Stimulated activated naive CD8-positive, alpha-beta T cell treated with anti-CD3 and anti-CD28 coated beads, Interleukin-15, Interleukin-2, amounts not matched to agents 100 ng/mL and 50 ng/mL, for 24 hours (primary cell): ENCODE measurements at regions not wholly inside any gene's neighbourhood (a gene's known extent, or its start where the extent isn't known, plus 50 kb on each side); places are given as distances from the start of the nearest gene placed in this dataset.

Experiments used
- H3K27ac Mint-ChIP-seq: one replicate; pipeline ENCODE4 v1.8.0; 2021; ENCODE audit warnings: mild to moderate bottlenecking, mixed read lengths
- H3K27me3 Mint-ChIP-seq: one replicate; pipeline ENCODE4 v1.8.0; 2021; ENCODE audit warnings: mixed read lengths
- H3K36me3 Mint-ChIP-seq: one replicate; pipeline ENCODE4 v1.8.0; 2021; ENCODE audit warnings: low read depth, mixed read lengths
- H3K4me1 Mint-ChIP-seq: one replicate; pipeline ENCODE4 v1.8.0; 2021; ENCODE audit warnings: low read depth, mixed read lengths
- H3K4me3 Mint-ChIP-seq: one replicate; pipeline ENCODE4 v1.8.0; 2021; ENCODE audit warnings: mild to moderate bottlenecking, mixed read lengths
- H3K9me3 Mint-ChIP-seq: one replicate; pipeline ENCODE4 v1.8.0; 2021; ENCODE audit warnings: mixed read lengths

GRCh38 chr12:66901138-66901932 lies 222.5 kb upstream of the GRIP1 start:
- Mint-ChIP-seq H3K36me3 (no peaks in the 10 kb centered on the region), H3K4me1 (peaks cover 32% of the 10 kb centered on the region), H3K27me3 (no peaks in the 10 kb centered on the region), H3K4me3 (peak overlapping the region; percentile 26), H3K27ac (peak overlapping the region; percentile 45), H3K9me3 (no peaks in the 10 kb centered on the region)

DNA sequence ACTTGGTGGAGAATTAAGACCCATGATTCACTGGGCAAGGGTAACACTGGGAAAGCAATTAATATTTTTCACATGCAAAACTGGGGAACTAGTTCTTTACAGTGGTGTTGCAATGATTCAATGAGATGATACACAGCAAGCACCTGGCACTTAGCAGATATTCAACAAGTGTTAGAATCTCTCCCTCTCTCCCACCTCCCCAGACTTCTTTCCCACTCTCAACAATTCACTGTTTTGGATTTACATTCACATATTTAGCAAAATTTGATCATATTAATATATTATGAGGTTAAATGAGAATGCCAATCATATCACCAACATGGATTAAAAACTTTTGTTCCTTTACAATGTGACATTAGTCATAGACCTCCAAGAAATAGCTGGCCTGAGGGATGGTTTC lies 223.1 kb upstream of the GRIP1 start:
- Mint-ChIP-seq H3K27ac (no peak overlapping the region), H3K4me3 (no peak overlapping the region), H3K36me3 (no peaks in the 10 kb centered on the region), H3K9me3 (no peaks in the 10 kb centered on the region), H3K4me1 (peaks cover 32% of the 10 kb centered on the region), H3K27me3 (no peaks in the 10 kb centered on the region)

DNA sequence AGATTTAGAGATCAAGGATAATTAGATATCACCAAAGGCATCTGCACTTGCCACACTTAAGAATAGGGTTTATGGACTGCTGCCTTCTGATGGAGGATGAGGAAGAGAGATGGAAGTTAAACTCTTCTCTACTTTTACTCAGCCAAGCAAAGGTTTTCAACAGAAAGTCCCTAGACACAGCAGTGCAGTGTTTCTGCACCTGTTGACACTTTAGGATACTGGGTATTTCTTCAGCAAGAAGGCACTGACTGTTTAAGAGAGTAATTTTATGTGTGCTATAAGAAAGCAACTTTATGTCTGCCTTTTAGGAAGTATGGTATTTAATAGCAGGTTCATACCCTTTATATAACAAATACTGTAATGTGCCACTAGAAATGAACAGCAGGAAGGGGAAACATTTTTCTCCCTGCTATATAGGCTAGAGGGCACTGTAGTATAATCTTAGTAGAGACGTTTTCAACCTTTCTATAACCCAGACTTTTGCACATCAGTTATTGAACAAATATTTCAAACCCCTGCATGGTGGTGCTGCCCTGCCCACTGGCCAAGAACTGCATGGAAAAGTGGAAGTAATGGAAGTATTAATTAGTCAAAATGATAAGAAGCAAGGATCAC lies 225.0 kb upstream of the GRIP1 start:
- Mint-ChIP-seq H3K27me3 (no peaks in the 10 kb centered on the region), H3K36me3 (no peaks in the 10 kb centered on the region), H3K4me3 (no peak overlapping the region), H3K4me1 (peaks cover 32% of the 10 kb centered on the region), H3K27ac (no peak overlapping the region), H3K9me3 (no peaks in the 10 kb centered on the region)

DNA sequence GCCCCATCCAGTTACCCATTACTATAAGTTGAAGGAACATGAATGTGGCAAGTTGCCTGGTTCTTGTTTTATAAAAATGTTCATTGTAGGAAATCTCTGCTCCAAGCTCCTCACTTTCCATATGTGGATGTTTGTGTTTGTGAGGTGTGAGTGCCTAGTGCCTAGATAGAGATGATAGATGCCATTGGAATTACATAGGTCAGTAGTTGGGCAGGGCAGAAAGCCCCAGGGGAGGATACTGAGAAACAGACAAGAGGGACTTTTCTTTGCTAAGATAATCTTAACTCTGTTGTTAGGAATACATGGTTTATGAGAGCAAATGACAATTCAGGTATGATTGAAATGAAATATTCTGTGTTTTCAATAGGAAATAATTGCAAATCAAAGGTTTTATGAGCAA lies 226.3 kb upstream of the GRIP1 start:
- H3K27ac Mint-ChIP-seq = no peak overlapping the region
- peaks cover 32% of the 10 kb centered on the region for H3K4me1 Mint-ChIP-seq
- no peaks in the 10 kb centered on the region for H3K27me3 Mint-ChIP-seq
- no peak overlapping the region for H3K4me3 Mint-ChIP-seq
- no peaks in the 10 kb centered on the region for H3K36me3 Mint-ChIP-seq
- H3K9me3 Mint-ChIP-seq = no peaks in the 10 kb centered on the region

- no peak overlapping the region for H3K27ac Mint-ChIP-seq
- H3K4me1 Mint-ChIP-seq = peaks cover 18% of the 10 kb centered on the region
- no peaks in the 10 kb centered on the region for H3K36me3 Mint-ChIP-seq
- no peaks in the 10 kb centered on the region for H3K27me3 Mint-ChIP-seq
- no peak overlapping the region for H3K4me3 Mint-ChIP-seq
- no peaks in the 10 kb centered on the region for H3K9me3 Mint-ChIP-seq
These were observed 231.6 kb upstream of the GRIP1 start for GRCh38 chr12:66910366-66910974.

DNA sequence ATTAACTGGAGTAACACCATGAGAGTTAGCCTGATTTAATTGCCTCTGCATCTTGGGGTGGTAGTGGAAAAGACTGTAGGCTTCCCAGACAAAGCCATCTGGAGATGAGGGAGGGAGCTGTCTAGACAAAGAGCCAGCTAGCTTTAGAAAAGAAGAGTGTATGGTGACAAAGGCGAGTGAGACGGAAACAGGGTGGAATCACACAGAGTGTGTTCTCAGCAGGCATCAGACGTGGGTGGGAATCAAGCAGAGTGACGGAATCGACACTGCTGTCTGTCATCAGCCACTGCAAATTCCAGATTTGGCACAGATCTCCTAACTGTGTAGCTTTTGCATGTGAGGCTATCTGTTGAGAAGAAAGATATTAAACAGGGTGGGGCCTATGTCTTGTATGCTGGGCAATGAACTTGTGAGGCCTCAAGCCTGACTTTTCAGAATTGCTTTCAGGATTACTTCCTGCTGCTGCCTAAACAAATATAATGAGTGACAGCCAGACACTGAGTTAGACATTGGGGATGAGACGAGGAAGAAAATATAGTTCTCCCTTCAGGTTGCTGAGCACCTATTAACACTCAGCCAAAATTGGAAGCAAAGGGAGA lies 236.5 kb upstream of the GRIP1 start:
- H3K9me3 Mint-ChIP-seq = no peaks in the 10 kb centered on the region
- H3K27ac Mint-ChIP-seq = no peak overlapping the region
- no peaks in the 10 kb centered on the region for H3K36me3 Mint-ChIP-seq
- H3K27me3 Mint-ChIP-seq = no peaks in the 10 kb centered on the region
- H3K4me1 Mint-ChIP-seq = peaks cover 8% of the 10 kb centered on the region
- no peak overlapping the region for H3K4me3 Mint-ChIP-seq

DNA sequence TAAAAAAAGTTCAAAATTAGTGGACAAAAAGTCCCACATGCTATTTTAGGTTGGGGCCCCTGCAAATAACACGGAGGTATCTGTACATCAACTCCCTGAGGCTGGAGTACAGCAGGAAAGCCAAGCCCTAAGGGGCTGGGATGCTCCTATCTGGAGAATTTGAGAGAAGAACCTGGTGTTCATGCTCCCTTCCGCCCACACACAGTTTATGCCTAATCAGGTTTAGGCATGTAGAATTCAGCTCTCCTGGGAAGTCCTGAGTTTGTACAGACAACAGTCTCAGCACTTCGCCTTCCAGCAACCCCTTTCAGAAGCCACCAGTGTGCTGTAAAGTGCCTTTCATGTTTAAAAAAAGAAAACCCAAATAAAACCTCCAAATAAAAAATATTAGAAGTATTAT lies 237.3 kb upstream of the GRIP1 start:
- H3K9me3 Mint-ChIP-seq = no peaks in the 10 kb centered on the region
- H3K4me3 Mint-ChIP-seq = no peak overlapping the region
- H3K27ac Mint-ChIP-seq = no peak overlapping the region
- no peaks in the 10 kb centered on the region for H3K27me3 Mint-ChIP-seq
- no peaks in the 10 kb centered on the region for H3K36me3 Mint-ChIP-seq
- peaks cover under 1% of the 10 kb centered on the region for H3K4me1 Mint-ChIP-seq

GRCh38 chr12:66919466-66919865 lies 240.6 kb upstream of the GRIP1 start:
- H3K27ac Mint-ChIP-seq = no peak overlapping the region
- H3K4me1 Mint-ChIP-seq = peaks cover 4% of the 10 kb centered on the region
- H3K36me3 Mint-ChIP-seq = no peaks in the 10 kb centered on the region
- peaks cover 5% of the 10 kb centered on the region for H3K27me3 Mint-ChIP-seq
- H3K9me3 Mint-ChIP-seq = no peaks in the 10 kb centered on the region
- no peak overlapping the region for H3K4me3 Mint-ChIP-seq

DNA sequence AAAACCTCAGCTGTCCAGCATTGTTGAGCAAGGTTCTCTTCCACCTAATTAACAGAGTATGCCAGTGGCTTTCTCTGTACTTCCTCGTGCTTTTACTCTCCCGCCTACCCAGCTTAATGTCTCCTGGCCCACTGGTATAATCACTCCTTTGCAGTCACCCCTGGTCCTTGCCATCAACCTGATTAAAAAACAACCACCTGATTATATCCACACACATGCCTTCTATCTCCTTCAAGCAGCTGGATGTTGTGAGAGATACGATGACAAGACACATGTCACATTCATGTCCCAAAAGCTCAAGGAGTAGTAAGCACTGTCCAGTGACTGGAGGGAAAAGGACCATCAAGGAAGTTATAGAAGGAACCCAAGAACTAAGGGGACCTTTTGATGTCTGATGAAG lies 241.3 kb upstream of the GRIP1 start:
- H3K27me3 Mint-ChIP-seq = peaks cover 7% of the 10 kb centered on the region
- H3K9me3 Mint-ChIP-seq = no peaks in the 10 kb centered on the region
- H3K36me3 Mint-ChIP-seq = no peaks in the 10 kb centered on the region
- peaks cover 7% of the 10 kb centered on the region for H3K4me1 Mint-ChIP-seq
- no peak overlapping the region for H3K27ac Mint-ChIP-seq
- no peak overlapping the region for H3K4me3 Mint-ChIP-seq

DNA sequence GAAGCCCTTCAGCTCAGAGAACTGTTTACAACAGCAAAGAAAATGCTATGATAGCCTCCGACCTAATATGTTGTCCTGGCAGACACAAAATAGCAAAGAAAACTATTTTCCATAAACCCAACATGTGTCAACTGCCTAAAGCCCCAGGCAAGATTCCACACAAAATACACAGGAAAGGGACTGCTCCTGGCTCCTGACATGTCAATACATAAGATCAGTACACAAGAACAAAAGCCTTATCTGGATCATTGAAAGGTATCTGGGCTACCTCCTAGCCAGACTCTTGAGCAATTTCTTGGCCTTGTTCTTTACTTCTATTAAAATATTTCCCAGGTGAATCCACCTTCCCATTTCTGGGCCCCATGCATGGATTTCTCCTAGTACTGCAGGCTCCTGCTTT lies 242.3 kb upstream of the GRIP1 start:
- H3K4me1 Mint-ChIP-seq = peaks cover 8% of the 10 kb centered on the region
- no peaks in the 10 kb centered on the region for H3K36me3 Mint-ChIP-seq
- no peak overlapping the region for H3K27ac Mint-ChIP-seq
- no peaks in the 10 kb centered on the region for H3K9me3 Mint-ChIP-seq
- H3K27me3 Mint-ChIP-seq = peaks cover 8% of the 10 kb centered on the region
- no peak overlapping the region for H3K4me3 Mint-ChIP-seq

DNA sequence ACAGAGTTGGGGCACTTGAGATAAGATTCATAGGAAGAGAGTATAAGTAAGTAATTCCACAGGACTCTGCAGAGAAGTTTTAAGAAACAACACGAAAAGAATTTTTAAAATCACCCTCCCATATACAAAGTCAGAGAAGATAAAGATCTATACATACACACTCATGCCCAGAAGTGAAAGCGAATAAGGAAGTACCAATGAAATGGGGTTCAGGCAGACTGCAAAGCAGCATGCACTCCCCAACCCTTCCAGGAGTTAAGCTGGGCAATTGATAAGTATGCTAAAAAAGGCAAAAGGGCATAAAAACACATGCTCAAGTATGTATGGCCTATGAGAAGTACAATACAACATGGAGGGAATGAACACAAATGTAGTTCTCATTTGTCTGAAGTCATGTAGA lies 246.2 kb upstream of the GRIP1 start:
- H3K4me1 Mint-ChIP-seq = peaks cover 26% of the 10 kb centered on the region
- no peak overlapping the region for H3K4me3 Mint-ChIP-seq
- H3K27me3 Mint-ChIP-seq = peaks cover 15% of the 10 kb centered on the region
- no peak overlapping the region for H3K27ac Mint-ChIP-seq
- no peaks in the 10 kb centered on the region for H3K36me3 Mint-ChIP-seq
- H3K9me3 Mint-ChIP-seq = no peaks in the 10 kb centered on the region

DNA sequence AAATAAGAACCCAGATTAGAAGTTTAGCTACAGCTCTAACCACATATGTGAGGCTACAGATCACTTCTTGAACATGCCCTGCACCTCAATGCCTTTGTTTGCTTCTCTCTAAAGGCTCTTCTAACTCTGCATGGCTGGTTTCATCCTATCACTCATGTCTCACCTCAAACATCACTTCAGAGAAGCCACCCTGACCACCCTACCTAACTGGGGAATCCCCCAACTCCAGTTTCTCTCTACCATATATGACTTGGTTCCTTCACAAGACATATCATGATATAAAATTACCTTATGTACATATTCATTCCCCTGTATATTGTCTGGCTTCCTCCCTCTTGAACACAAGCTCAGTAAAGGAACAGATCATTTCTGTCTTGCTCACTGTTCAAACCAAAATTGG lies 250.2 kb upstream of the GRIP1 start:
- no peak overlapping the region for H3K27ac Mint-ChIP-seq
- H3K4me1 Mint-ChIP-seq = peaks cover 22% of the 10 kb centered on the region
- peaks cover 4% of the 10 kb centered on the region for H3K9me3 Mint-ChIP-seq
- H3K27me3 Mint-ChIP-seq = peaks cover 24% of the 10 kb centered on the region
- no peaks in the 10 kb centered on the region for H3K36me3 Mint-ChIP-seq
- H3K4me3 Mint-ChIP-seq = no peak overlapping the region

DNA sequence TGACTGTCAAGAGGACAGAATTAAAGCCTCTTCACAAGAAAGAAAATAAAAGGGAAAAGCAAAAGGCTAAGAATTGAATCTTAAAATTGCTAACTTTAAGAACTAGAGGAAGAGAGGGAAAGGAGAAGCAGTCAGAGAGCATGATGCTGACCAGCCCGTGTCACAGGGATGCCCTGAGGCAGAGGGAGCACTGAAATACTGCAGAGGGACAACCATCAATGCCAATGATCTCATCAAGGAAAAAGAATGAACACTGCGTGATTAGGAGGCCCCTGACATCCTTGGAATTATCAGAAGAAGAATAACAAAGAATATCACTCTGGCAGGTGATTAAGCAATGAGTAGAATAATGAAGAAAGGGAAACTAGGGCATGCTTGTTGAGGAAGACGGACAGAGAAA lies 252.2 kb upstream of the GRIP1 start:
- no peak overlapping the region for H3K27ac Mint-ChIP-seq
- peaks cover 4% of the 10 kb centered on the region for H3K9me3 Mint-ChIP-seq
- H3K4me3 Mint-ChIP-seq = no peak overlapping the region
- peaks cover 18% of the 10 kb centered on the region for H3K4me1 Mint-ChIP-seq
- no peaks in the 10 kb centered on the region for H3K36me3 Mint-ChIP-seq
- peaks cover 24% of the 10 kb centered on the region for H3K27me3 Mint-ChIP-seq

- Mint-ChIP-seq H3K27me3 (peaks cover 23% of the 10 kb centered on the region), H3K4me3 (no peak overlapping the region), H3K36me3 (no peaks in the 10 kb centered on the region), H3K4me1 (peaks cover 18% of the 10 kb centered on the region), H3K27ac (no peak overlapping the region), H3K9me3 (peaks cover 4% of the 10 kb centered on the region)
These were observed 253.2 kb upstream of the GRIP1 start for GRCh38 chr12:66932126-66932525.

DNA sequence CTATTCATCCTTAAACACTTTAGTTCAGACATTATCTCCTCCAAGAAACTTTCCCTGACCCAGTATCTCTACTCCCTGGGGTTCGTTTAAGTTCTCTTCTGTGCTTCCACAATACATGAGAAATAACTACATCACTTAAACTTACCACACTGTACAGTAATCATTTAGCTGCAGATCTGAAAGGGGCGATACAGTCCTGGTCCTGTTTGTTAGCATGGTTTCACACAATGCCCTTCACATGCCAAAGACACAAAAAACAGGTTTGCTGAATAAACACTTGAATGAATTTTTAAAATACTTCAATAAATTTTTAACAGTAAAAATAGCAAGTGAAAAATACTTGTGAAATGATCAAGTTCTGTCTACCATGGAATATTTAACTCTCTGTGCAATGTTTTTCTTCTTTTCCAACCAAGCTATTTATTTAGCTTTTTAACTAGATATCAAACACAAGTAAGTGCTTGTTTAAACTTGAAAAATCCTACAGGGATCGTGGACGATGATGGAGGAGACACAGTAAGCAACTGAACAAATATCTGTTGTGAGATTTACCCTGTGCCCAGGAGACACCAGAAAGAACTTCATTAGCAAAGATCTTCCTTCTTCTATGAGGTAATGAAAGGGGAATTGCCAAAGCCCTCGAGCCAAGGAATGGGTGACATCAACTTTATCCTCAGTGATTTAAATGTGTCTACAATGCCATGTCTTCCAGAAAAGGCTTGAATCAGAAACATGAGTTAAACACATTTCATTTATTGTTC lies 255.6 kb upstream of the GRIP1 start:
- Mint-ChIP-seq H3K4me1 (peaks cover 4% of the 10 kb centered on the region), H3K36me3 (no peaks in the 10 kb centered on the region), H3K9me3 (peaks cover 4% of the 10 kb centered on the region), H3K27me3 (peaks cover 17% of the 10 kb centered on the region), H3K4me3 (no peak overlapping the region), H3K27ac (no peak overlapping the region)
